ENCODE measurements at regions not wholly inside any gene's neighbourhood (a gene's known extent, or its start where the extent isn't known, plus 50 kb on each side); places are given as distances from the start of the nearest gene placed in this dataset.

- WGBS, 2 experiments (ENCODE audit: insufficient coverage in 2 of 2): 91 to 97% methylated on average over 2 to 3 of the region's 3 CpGs
- Histone ChIP-seq H3K4me3 (ENCODE audit: extremely low read depth, insufficient read depth, low read length, poor library complexity, severe bottlenecking) (no peak overlapping the region), H3K4me1 (ENCODE audit: control insufficient read depth, insufficient read depth, low read length, poor library complexity, severe bottlenecking) (no peaks in the 10 kb centered on the region), H3K9me3 (ENCODE audit: control insufficient read depth, low read length) (no peaks in the 10 kb centered on the region), H3K27ac (ENCODE audit: low read depth, low read length, severe bottlenecking) (no peak overlapping the region), H3K36me3 (ENCODE audit: control insufficient read depth, insufficient read depth, low read length) (no peaks in the 10 kb centered on the region)
Measured at GRCh38 chr2:136217996-136218395, 100.0 kb upstream of the CXCR4 start.

- 81 to 100% methylated on average over 1 to 2 of the region's 5 CpGs for WGBS, 2 experiments (ENCODE audit: insufficient coverage in 2 of 2)
- Histone ChIP-seq H3K27ac (ENCODE audit: low read depth, low read length, severe bottlenecking) (no peak overlapping the region), H3K4me3 (ENCODE audit: extremely low read depth, insufficient read depth, low read length, poor library complexity, severe bottlenecking) (no peak overlapping the region)
Measured at GRCh38 chr2:136215908-136216472, 98.0 kb upstream of the CXCR4 start.

DNA sequence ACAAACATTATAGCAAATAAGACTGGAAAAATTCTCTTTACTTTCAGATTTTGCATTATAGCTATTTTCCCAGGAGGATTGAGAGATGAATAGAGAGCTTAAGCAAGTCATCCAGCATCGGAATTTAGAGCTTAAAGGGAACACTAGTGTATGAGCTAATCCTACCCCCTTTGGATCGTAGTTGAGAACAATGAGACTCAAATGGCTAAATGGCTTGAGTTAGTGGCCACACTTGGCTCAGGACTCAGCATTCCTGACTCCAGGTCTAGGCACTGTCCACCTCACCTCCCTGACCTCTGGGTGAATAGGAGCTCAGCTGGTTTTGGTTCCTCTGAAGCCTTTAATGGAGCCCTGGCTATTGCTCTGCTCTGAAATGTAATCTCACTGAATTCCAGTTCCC is 97.5 kb upstream of the CXCR4 start:
- Histone ChIP-seq H3K4me1 (ENCODE audit: control insufficient read depth, insufficient read depth, low read length, poor library complexity, severe bottlenecking) (no peaks in the 10 kb centered on the region), H3K27ac (ENCODE audit: low read depth, low read length, severe bottlenecking) (no peak overlapping the region), H3K9me3 (ENCODE audit: control insufficient read depth, low read length) (no peaks in the 10 kb centered on the region), H3K36me3 (ENCODE audit: control insufficient read depth, insufficient read depth, low read length) (no peaks in the 10 kb centered on the region), H3K4me3 (ENCODE audit: extremely low read depth, insufficient read depth, low read length, poor library complexity, severe bottlenecking) (no peak overlapping the region)
- 83 to 100% methylated on average over 1 to 2 of the region's 2 CpGs for WGBS, 2 experiments (ENCODE audit: insufficient coverage in 2 of 2)

More at GRCh38 chr2:136215908-136216472, 98.0 kb upstream of the CXCR4 start:
- H3K36me3 ChIP-seq (ENCODE audit: control insufficient read depth, insufficient read depth, low read length): no peaks in the 10 kb centered on the region
- no peaks in the 10 kb centered on the region for H3K9me3 ChIP-seq (ENCODE audit: control insufficient read depth, low read length)
- no peaks in the 10 kb centered on the region for H3K4me1 ChIP-seq (ENCODE audit: control insufficient read depth, insufficient read depth, low read length, poor library complexity, severe bottlenecking)

DNA sequence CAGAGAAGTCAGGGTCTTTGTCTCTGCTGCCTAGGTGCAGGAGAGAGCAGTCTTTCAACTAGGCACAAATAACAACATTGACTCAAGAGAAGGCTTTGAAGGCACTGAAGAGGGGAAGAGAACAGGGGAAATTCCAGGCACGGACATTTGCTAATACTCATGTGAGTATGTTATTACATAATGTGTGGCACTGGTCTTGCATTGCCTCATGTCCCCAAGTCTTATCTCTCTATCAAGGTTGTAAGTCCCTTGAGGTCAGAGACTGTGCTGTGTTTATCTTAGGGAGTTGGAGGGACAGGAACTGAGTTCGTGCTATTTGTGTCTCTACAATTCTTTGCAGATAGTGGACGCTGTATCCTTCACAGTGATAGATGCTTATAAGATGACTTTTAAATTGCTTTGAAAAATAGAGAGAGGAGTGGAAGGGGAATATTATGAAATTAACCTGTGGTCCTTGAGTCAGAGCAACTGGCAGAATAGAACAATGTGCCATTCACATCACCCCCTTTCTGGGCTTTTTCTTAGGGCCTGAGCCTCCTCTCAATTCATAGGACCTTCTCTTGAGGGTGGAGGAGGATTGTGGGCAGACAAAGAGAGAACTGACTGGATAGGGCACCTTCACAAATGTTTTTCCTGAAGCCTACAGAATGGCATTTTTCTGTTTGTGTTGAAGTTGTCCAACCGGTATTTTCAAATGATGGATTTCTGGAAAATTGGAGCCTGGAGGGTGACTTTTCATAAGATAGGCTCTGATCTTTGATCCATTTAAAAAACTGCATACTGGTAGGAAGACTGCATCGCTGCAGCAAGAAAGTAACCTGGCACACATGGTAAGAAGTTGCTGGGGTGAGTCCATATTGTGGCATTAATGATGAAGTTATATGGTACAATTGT is 96.6 kb upstream of the CXCR4 start:
- Histone ChIP-seq H3K27ac (ENCODE audit: low read depth, low read length, severe bottlenecking) (no peak overlapping the region), H3K9me3 (ENCODE audit: control insufficient read depth, low read length) (no peaks in the 10 kb centered on the region), H3K36me3 (ENCODE audit: control insufficient read depth, insufficient read depth, low read length) (no peaks in the 10 kb centered on the region), H3K4me3 (ENCODE audit: extremely low read depth, insufficient read depth, low read length, poor library complexity, severe bottlenecking) (no peak overlapping the region), H3K4me1 (ENCODE audit: control insufficient read depth, insufficient read depth, low read length, poor library complexity, severe bottlenecking) (no peaks in the 10 kb centered on the region)
- WGBS, 2 experiments (ENCODE audit: insufficient coverage in 2 of 2): 94 to 97% methylated on average over 5 of the region's 5 CpGs

DNA sequence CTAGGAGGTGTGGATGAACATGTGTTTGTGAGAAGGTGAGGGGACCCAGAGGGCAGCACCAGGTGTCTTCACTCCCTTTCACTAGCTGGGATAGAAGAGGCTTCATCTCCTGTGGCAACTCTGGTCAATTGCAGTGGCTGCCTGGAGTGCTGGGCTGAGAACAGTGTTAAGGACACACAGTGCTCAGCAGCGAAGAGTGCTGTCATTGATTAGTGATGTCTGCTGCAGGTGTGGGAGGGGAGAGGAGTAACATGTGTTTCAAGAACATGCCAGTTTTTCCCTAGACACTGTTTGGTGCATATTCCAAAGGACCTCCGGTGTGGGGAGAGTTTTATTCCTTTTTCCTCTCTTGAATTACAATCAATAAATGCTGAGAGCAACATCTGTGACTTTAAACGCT is 95.9 kb upstream of the CXCR4 start:
- Histone ChIP-seq H3K4me1 (ENCODE audit: control insufficient read depth, insufficient read depth, low read length, poor library complexity, severe bottlenecking) (no peaks in the 10 kb centered on the region), H3K27ac (ENCODE audit: low read depth, low read length, severe bottlenecking) (no peak overlapping the region), H3K36me3 (ENCODE audit: control insufficient read depth, insufficient read depth, low read length) (no peaks in the 10 kb centered on the region), H3K9me3 (ENCODE audit: control insufficient read depth, low read length) (no peaks in the 10 kb centered on the region), H3K4me3 (ENCODE audit: extremely low read depth, insufficient read depth, low read length, poor library complexity, severe bottlenecking) (no peak overlapping the region)
- WGBS, 2 experiments (ENCODE audit: insufficient coverage in 2 of 2): 92% methylated on average over 2 of the region's 3 CpGs; no CpG with 5 or more reads in 1 of the 2 experiments

- no peak overlapping the region for H3K4me3 ChIP-seq (ENCODE audit: extremely low read depth, insufficient read depth, low read length, poor library complexity, severe bottlenecking)
- H3K27ac ChIP-seq (ENCODE audit: low read depth, low read length, severe bottlenecking): no peak overlapping the region
- H3K36me3 ChIP-seq (ENCODE audit: control insufficient read depth, insufficient read depth, low read length): no peaks in the 10 kb centered on the region
- no peaks in the 10 kb centered on the region for H3K9me3 ChIP-seq (ENCODE audit: control insufficient read depth, low read length)
- no CpG with 5 or more reads among the region's 5 CpGs for WGBS, 2 experiments (ENCODE audit: insufficient coverage in 2 of 2)
- H3K4me1 ChIP-seq (ENCODE audit: control insufficient read depth, insufficient read depth, low read length, poor library complexity, severe bottlenecking): no peaks in the 10 kb centered on the region
Measured at GRCh38 chr2:136212426-136213378, 94.8 kb upstream of the CXCR4 start.

DNA sequence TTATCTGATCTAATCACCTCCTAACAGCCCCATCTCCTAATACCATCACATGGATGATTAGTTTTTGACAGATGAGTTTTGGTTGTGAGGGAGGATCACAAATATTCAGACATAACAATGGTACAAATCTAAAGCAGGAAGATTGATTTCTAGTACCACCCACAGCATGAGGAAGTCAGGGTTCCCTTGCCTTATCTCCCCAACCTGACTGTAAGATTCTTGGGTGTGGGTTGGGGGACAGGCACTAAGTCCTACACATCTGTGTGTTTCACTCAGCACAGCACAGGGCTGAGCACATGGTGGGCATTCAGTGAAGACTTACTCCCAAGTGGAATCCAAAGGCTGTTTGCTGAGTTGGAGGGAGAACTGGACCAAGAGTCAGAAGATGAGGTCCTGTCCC is 93.8 kb upstream of the CXCR4 start:
- no peak overlapping the region for H3K27ac ChIP-seq (ENCODE audit: low read depth, low read length, severe bottlenecking)
- no peaks in the 10 kb centered on the region for H3K4me1 ChIP-seq (ENCODE audit: control insufficient read depth, insufficient read depth, low read length, poor library complexity, severe bottlenecking)
- H3K9me3 ChIP-seq (ENCODE audit: control insufficient read depth, low read length): no peaks in the 10 kb centered on the region
- H3K36me3 ChIP-seq (ENCODE audit: control insufficient read depth, insufficient read depth, low read length): no peaks in the 10 kb centered on the region
- no peak overlapping the region for H3K4me3 ChIP-seq (ENCODE audit: extremely low read depth, insufficient read depth, low read length, poor library complexity, severe bottlenecking)

DNA sequence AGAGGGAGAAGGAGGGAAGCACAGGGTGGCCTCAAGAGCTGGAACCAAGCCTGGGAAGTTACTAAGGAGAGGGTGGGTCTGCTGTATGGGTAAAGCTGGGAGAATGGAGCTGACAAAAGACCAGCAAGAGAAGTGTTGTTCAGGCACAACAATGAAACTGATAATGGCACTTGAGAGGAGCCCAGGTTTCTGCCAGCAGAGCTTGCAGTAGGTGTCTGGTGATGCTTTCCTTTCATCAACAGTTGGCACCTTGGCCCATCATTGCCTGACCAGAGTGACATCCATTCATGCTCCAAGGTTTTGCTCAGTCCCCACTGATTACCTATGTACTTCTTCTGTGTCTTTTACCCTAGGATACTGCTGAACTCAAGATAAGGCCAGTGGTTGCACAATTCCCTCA is 92.9 kb upstream of the CXCR4 start:
- Histone ChIP-seq H3K4me1 (ENCODE audit: control insufficient read depth, insufficient read depth, low read length, poor library complexity, severe bottlenecking) (no peaks in the 10 kb centered on the region), H3K36me3 (ENCODE audit: control insufficient read depth, insufficient read depth, low read length) (no peaks in the 10 kb centered on the region), H3K4me3 (ENCODE audit: extremely low read depth, insufficient read depth, low read length, poor library complexity, severe bottlenecking) (no peak overlapping the region), H3K27ac (ENCODE audit: low read depth, low read length, severe bottlenecking) (no peak overlapping the region), H3K9me3 (ENCODE audit: control insufficient read depth, low read length) (no peaks in the 10 kb centered on the region)

- Histone ChIP-seq H3K27ac (ENCODE audit: low read depth, low read length, severe bottlenecking) (no peak overlapping the region), H3K36me3 (ENCODE audit: control insufficient read depth, insufficient read depth, low read length) (no peaks in the 10 kb centered on the region), H3K9me3 (ENCODE audit: control insufficient read depth, low read length) (no peaks in the 10 kb centered on the region), H3K4me3 (ENCODE audit: extremely low read depth, insufficient read depth, low read length, poor library complexity, severe bottlenecking) (no peak overlapping the region), H3K4me1 (ENCODE audit: control insufficient read depth, insufficient read depth, low read length, poor library complexity, severe bottlenecking) (no peaks in the 10 kb centered on the region)
- 67 to 95% methylated on average over 1 to 2 of the region's 2 CpGs for WGBS, 2 experiments (ENCODE audit: insufficient coverage in 2 of 2)
Measured at GRCh38 chr2:136210455-136210805, 92.5 kb upstream of the CXCR4 start.

- no CpG with 5 or more reads among the region's 3 CpGs for WGBS, 2 experiments (ENCODE audit: insufficient coverage in 2 of 2)
- no peaks in the 10 kb centered on the region for H3K9me3 ChIP-seq (ENCODE audit: control insufficient read depth, low read length)
- H3K36me3 ChIP-seq (ENCODE audit: control insufficient read depth, insufficient read depth, low read length): no peaks in the 10 kb centered on the region
- no peak overlapping the region for H3K4me3 ChIP-seq (ENCODE audit: extremely low read depth, insufficient read depth, low read length, poor library complexity, severe bottlenecking)
- no peak overlapping the region for H3K27ac ChIP-seq (ENCODE audit: low read depth, low read length, severe bottlenecking)
- H3K4me1 ChIP-seq (ENCODE audit: control insufficient read depth, insufficient read depth, low read length, poor library complexity, severe bottlenecking): no peaks in the 10 kb centered on the region
Measured at GRCh38 chr2:136209561-136210454, 91.9 kb upstream of the CXCR4 start.

Measured in mesodermal cell (in vitro differentiated cells).